ENCODE measurements at regions not wholly inside any gene's neighbourhood (a gene's known extent, or its start where the extent isn't known, plus 50 kb on each side); places are given as distances from the start of the nearest gene placed in this dataset.

GRCh38 chr19:28971049-28971448 is 241.9 kb downstream of the UQCRFS1 start:
- DNase-seq, result no peak

GRCh38 chr19:28968721-28969120 is 244.2 kb downstream of the UQCRFS1 start:
- DNase-seq, result no peak

- no peak for DNase-seq
These were observed 246.1 kb downstream of the UQCRFS1 start for GRCh38 chr19:28966737-28967399.

- no peak for DNase-seq
These were observed 248.5 kb downstream of the UQCRFS1 start for GRCh38 chr19:28964500-28964899.

GRCh38 chr19:28963486-28964250 is 249.3 kb downstream of the UQCRFS1 start:
- DNase-seq, result no peak

GRCh38 chr19:28961772-28962500 is 251.0 kb downstream of the UQCRFS1 start:
- no peak for DNase-seq

GRCh38 chr19:28960986-28961705 is 251.8 kb downstream of the UQCRFS1 start:
- no peak for DNase-seq

- no peak for DNase-seq
These were observed 252.4 kb downstream of the UQCRFS1 start for GRCh38 chr19:28960586-28960985.

GRCh38 chr19:28956961-28957360 is 256.0 kb downstream of the UQCRFS1 start:
- no peak for DNase-seq

- DNase-seq, result no peak
These were observed 256.5 kb downstream of the UQCRFS1 start for GRCh38 chr19:28956421-28956820.

- DNase-seq, result no peak
These were observed 263.4 kb downstream of the UQCRFS1 start for GRCh38 chr19:28949535-28949934.

GRCh38 chr19:28949027-28949426 is 263.9 kb downstream of the UQCRFS1 start:
- no peak for DNase-seq

- no peak for DNase-seq
These were observed 264.4 kb downstream of the UQCRFS1 start for GRCh38 chr19:28948566-28948965.

- no peak for DNase-seq
These were observed 264.9 kb downstream of the UQCRFS1 start for GRCh38 chr19:28948026-28948425.

GRCh38 chr19:28943651-28944050 is 269.3 kb downstream of the UQCRFS1 start:
- no peak for DNase-seq

GRCh38 chr19:28941833-28942232 is 271.1 kb downstream of the UQCRFS1 start:
- DNase-seq, result no peak

- no peak for DNase-seq
These were observed 272.0 kb downstream of the UQCRFS1 start for GRCh38 chr19:28940751-28941500.

- DNase-seq, result no peak
These were observed 273.7 kb downstream of the UQCRFS1 start for GRCh38 chr19:28939236-28939635.

GRCh38 chr19:28936001-28936400 is 276.9 kb downstream of the UQCRFS1 start:
- DNase-seq, result no peak

GRCh38 chr19:28934631-28935030 is 278.3 kb downstream of the UQCRFS1 start:
- no peak for DNase-seq

- no peak for DNase-seq
These were observed 279.9 kb downstream of the UQCRFS1 start for GRCh38 chr19:28933039-28933438.

- DNase-seq, result no peak
These were observed 280.5 kb downstream of the UQCRFS1 start for GRCh38 chr19:28932446-28932845.
